ENCODE measurements at regions not wholly inside any gene's neighbourhood (a gene's known extent, or its start where the extent isn't known, plus 50 kb on each side); places are given as distances from the start of the nearest gene placed in this dataset.

DNA sequence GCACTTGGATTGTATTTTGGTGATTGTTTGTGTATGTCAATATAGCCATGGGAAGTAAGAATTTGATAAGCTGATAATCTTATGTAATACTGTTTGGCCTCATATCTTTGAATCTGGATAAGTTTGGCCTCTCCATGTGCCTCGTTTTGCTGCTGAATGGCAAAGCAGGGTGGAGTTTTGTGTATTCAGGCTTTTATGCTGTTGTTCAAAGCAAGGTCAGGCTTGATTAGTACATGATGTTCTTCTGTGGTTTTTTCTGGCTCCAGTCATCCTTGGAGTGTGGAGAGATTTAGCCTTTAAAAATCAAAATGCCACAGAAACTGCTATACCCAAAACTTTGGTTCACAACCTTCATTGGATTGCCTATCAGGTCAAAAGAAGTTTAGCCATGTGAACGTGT lies 728.9 kb upstream of the GJE1 start:
- no peak for TF ChIP-seq EZH2 (IDR thresholded peaks at IDR 0.05; ENCODE audit: insufficient read depth, poor library complexity, severe bottlenecking)
- TF ChIP-seq EZH2phosphoT487 (IDR thresholded peaks at IDR 0.05; ENCODE audit: insufficient read depth, low read depth) = no peak

Measured in GM23248 (cell line).